NT2/D1 (cell line): ENCODE measurements at regions not wholly inside any gene's neighbourhood (a gene's known extent, or its start where the extent isn't known, plus 50 kb on each side); places are given as distances from the start of the nearest gene placed in this dataset.
A peak's percentile ranks its signal among the peaks of the same experiment; 100 is the strongest.

Experiments used
- DNase-seq: peaks from one replicate; pipeline ENCODE4 v3.0.0-alpha.2; 2011; ENCODE audit warnings: low read depth, low spot score
- H3K27me3 ChIP-seq: 2 replicates; pipeline ENCODE4 v1.6.0; 2011; ENCODE audit warnings: mild to moderate bottlenecking; ENCODE audit not compliant: insufficient read length, insufficient read depth
- H3K36me3 ChIP-seq: 2 replicates; pipeline ENCODE4 v1.6.1; 2011; ENCODE audit warnings: mild to moderate bottlenecking, low read length, mixed read lengths; ENCODE audit not compliant: insufficient read depth, insufficient read length
- H3K4me1 ChIP-seq: 2 replicates; pipeline ENCODE4 v1.5.1; 2011; ENCODE audit not compliant: insufficient read depth, insufficient read length
- H3K4me3 ChIP-seq: 2 replicates; pipeline ENCODE4 v1.5.1; 2011; ENCODE audit warnings: low read depth; ENCODE audit not compliant: insufficient read length
- H3K9ac ChIP-seq: 2 replicates; pipeline ENCODE4 v1.6.0; 2011; ENCODE audit warnings: low read depth; ENCODE audit not compliant: insufficient read length
- H3K9me3 ChIP-seq: 2 replicates; pipeline ENCODE4 v1.5.1; 2011; ENCODE audit warnings: mild to moderate bottlenecking, low read length; ENCODE audit not compliant: insufficient read depth
- SUZ12 ChIP-seq: IDR thresholded peaks from 2 replicates; pipeline ENCODE4 v1.6.1; 2011; ENCODE audit not compliant: insufficient read length, insufficient read depth; ENCODE audit errors: extremely low read depth
- YY1 ChIP-seq: IDR thresholded peaks from 2 replicates; pipeline ENCODE4 v1.6.1; 2011; ENCODE audit not compliant: insufficient read length, insufficient read depth
- ZNF274 ChIP-seq: IDR thresholded peaks from 2 replicates; pipeline ENCODE4 v1.6.1; 2011; ENCODE audit warnings: mild to moderate bottlenecking, low read depth, low read length

GRCh38 chr7:46679671-46680070, 758.6 kb upstream of the IGFBP3 start:
- H3K36me3 ChIP-seq, result no peaks in the 10 kb centered on the region
- no peak for DNase-seq
- no peak for TF ChIP-seq SUZ12
- no peak for TF ChIP-seq ZNF274
- TF ChIP-seq YY1, result no peak
- no peak overlapping the region for H3K4me3 ChIP-seq
- H3K4me1 ChIP-seq, result no peaks in the 10 kb centered on the region
- H3K9me3 ChIP-seq, result peaks cover 11% of the 10 kb centered on the region; the same call in 1 of the 2 replicates
- H3K27me3 ChIP-seq, result no peaks in the 10 kb centered on the region
- H3K9ac ChIP-seq, result no peak overlapping the region

GRCh38 chr7:46678421-46678820, 757.3 kb upstream of the IGFBP3 start:
- H3K9me3 ChIP-seq, result peaks cover 11% of the 10 kb centered on the region; the same call in 1 of the 2 replicates
- no peaks in the 10 kb centered on the region for H3K36me3 ChIP-seq
- H3K4me3 ChIP-seq, result no peak overlapping the region
- no peaks in the 10 kb centered on the region for H3K27me3 ChIP-seq
- no peak overlapping the region for H3K9ac ChIP-seq
- no peaks in the 10 kb centered on the region for H3K4me1 ChIP-seq
- TF ChIP-seq SUZ12 (no peak), ZNF274 (no peak), YY1 (no peak)
- no peak for DNase-seq

GRCh38 chr7:46675456-46675855, 754.4 kb upstream of the IGFBP3 start:
- TF ChIP-seq SUZ12 (no peak), YY1 (no peak), ZNF274 (no peak)
- Histone ChIP-seq H3K4me1 (peaks cover under 1% of the 10 kb centered on the region), H3K36me3 (no peaks in the 10 kb centered on the region), H3K4me3 (no peak overlapping the region), H3K9ac (no peak overlapping the region), H3K9me3 (peaks cover 11% of the 10 kb centered on the region; the same call in 1 of the 2 replicates), H3K27me3 (no peaks in the 10 kb centered on the region)
- DNase-seq, result no peak

GRCh38 chr7:46672861-46673260, 751.8 kb upstream of the IGFBP3 start:
- no peak for TF ChIP-seq YY1

DNA sequence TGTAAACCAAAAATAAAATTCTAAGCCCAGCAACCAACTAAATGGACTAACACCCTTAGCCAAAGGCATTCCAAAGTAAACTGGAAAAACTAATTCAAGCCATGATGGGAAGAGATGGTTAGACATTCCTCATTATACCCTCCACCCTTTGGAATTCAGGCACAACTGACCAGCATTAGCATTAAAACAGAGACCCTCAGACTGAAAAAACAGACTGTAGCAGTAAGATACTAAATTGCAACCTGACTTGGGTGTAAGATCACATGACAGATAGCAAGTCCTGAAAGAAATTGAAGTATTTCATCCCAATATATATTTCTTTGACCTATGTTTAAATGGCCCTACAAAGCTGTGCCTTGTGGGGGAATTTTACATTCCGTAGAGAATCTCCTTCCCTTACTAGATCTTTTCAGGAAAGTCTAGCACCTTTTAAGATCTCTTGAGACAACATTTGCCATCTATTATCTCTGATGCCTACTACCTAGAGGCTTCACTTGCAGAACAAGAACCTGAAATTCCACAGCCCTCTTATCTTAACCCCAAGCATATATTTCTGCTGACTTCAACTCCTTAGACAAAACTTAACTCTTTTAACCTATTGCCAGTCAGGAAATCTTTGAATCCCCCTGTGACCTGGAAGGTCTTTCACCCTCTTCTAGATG, 750.2 kb upstream of the IGFBP3 start:
- Histone ChIP-seq H3K27me3 (no peaks in the 10 kb centered on the region), H3K4me3 (no peak overlapping the region), H3K36me3 (no peaks in the 10 kb centered on the region), H3K9me3 (peaks cover 3% of the 10 kb centered on the region; the same call in 1 of the 2 replicates), H3K9ac (no peak overlapping the region), H3K4me1 (peaks cover 2% of the 10 kb centered on the region)
- TF ChIP-seq SUZ12, result no peak
- no peak for TF ChIP-seq YY1
- TF ChIP-seq ZNF274, result no peak
- peak; percentile 61 for DNase-seq

More at GRCh38 chr7:46672861-46673260, 751.8 kb upstream of the IGFBP3 start:
- H3K4me3 ChIP-seq, result no peak overlapping the region
- no peak overlapping the region for H3K9ac ChIP-seq
- H3K36me3 ChIP-seq, result no peaks in the 10 kb centered on the region
- peaks cover 6% of the 10 kb centered on the region; the same call in 1 of the 2 replicates for H3K9me3 ChIP-seq
- no peak for DNase-seq
- H3K27me3 ChIP-seq, result no peaks in the 10 kb centered on the region
- peaks cover 2% of the 10 kb centered on the region for H3K4me1 ChIP-seq

GRCh38 chr7:46669028-46669427, 748.0 kb upstream of the IGFBP3 start:
- DNase-seq, result no peak
- Histone ChIP-seq H3K36me3 (no peaks in the 10 kb centered on the region), H3K27me3 (no peaks in the 10 kb centered on the region), H3K9ac (no peak overlapping the region), H3K4me3 (no peak overlapping the region), H3K4me1 (peaks cover 2% of the 10 kb centered on the region), H3K9me3 (peaks cover 7% of the 10 kb centered on the region; the same call in 1 of the 2 replicates)
- TF ChIP-seq YY1 (no peak), ZNF274 (no peak), SUZ12 (no peak)

DNA sequence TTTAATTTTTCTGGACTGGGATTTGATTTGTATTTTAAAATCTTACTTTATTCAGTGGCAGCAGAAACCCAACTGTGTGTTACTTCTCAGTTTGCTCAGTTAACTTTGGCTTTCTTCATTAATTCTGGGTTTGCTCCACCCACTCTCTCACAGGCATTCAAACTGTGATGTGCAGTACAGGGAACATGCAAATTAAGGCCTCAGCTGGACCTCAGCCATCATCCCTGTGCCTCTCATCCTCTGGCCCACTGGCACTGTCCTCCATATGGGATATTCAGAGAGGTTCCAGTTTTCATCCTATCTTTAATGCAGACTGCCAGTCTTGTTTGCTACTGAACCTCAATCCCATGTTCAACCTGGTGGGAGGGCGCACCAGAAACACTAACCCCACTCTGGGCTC, 743.4 kb upstream of the IGFBP3 start:
- TF ChIP-seq YY1 (no peak), ZNF274 (no peak), SUZ12 (no peak)
- no peak overlapping the region for H3K9ac ChIP-seq
- no peak for DNase-seq
- no peaks in the 10 kb centered on the region for H3K4me1 ChIP-seq
- H3K27me3 ChIP-seq, result no peaks in the 10 kb centered on the region
- peaks cover 7% of the 10 kb centered on the region; the same call in 1 of the 2 replicates for H3K9me3 ChIP-seq
- H3K36me3 ChIP-seq, result no peaks in the 10 kb centered on the region
- H3K4me3 ChIP-seq, result no peak overlapping the region
